Amniotic epithelial cell (primary cell): ENCODE measurements at regions not wholly inside any gene's neighbourhood (a gene's known extent, or its start where the extent isn't known, plus 50 kb on each side); places are given as distances from the start of the nearest gene placed in this dataset.
"Not testable (repeated sequence)": the region's sequence is repeated elsewhere in the genome, so short reads cannot be mapped to it uniquely, and the experiment has no call there.

ENCODE experiments used
- DNase-seq: peaks from one replicate; pipeline ENCODE4 v3.0.0-alpha.2; 2010; ENCODE audit warnings: low read depth

- DNase-seq, result no peak
Observed at GRCh38 chr11:57917632-57918031, 106.0 kb upstream of the OR9Q1 start.

DNA sequence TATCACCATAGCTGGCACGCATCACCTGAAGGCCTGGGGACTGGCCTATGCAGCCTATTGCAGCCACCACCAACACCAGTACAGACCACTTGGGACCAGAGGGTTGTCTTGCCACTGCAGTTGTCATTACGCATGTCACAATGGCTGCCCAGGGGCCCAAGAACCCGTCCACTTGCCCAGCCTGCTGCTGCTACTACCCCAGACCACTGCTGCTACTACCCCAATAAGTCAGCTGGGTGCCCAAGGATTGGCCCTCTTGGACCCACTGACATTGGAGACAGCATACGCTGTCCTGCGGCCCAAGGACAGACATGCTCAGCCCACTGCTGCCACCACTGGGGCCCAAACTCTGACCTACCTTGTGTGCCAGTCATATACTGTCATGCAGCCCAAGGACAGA lies 102.7 kb upstream of the OR9Q1 start:
- no peak for DNase-seq

DNA sequence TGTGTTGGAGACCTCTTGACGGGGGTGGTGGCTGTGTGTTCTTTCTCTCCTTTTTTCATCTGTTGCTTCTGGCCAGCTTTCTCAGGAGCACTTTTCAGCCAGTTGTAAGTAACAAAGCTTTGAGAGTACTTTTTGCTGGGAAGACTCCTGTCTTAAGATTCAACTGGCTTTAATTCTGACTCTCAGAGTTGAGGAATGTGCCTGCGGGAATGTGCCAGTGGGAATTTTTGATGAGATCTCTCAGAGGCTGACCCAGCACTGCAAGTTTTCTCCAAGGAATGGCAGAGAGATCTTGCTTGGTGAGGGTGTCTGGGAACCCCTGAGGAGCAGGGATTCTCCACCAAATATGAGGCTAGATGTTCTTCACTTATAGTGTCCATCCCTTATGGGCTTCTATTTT lies 91.6 kb upstream of the OR9Q1 start:
- no peak for DNase-seq

GRCh38 chr11:57935402-57936049 lies 88.2 kb upstream of the OR9Q1 start:
- no peak for DNase-seq

DNA sequence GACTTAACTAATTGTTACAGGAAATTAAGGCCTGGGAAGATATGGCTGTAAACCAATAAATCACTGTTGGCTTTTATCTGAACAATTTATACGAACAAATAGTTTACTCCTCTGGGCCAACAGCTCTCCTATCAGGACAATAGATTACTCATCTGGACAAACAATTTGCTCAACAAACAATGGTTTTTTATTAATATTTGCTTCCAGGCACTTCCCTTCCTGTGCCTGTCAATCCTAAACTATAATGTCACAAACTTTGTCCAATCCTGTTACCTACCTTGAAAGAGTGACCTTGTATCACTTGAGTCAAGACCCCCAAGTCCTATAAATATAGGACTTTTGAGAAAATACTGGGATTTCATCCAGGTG lies 87.6 kb upstream of the OR9Q1 start:
- no peak for DNase-seq

GRCh38 chr11:57937431-57937830 lies 86.2 kb upstream of the OR9Q1 start:
- DNase-seq, result no peak

DNA sequence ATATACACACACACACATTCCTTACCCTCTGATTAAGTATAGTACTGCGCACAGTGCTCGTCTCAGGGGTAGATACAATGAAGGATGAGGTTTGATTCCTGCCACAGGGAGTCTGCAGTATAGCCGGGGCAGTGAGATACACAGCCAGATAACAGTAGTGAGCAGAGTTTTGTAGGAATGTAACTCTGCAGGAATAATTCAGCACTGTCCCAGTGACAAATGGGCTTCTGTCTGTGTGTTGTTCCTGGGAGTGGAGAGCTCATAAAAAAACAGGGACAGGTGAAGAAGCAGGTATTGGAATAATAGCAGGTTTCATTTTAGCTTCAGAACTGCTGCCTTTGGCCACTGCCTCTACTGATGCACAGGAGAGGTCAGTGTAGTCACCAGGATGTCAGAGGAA lies 85.3 kb upstream of the OR9Q1 start:
- no peak for DNase-seq

DNA sequence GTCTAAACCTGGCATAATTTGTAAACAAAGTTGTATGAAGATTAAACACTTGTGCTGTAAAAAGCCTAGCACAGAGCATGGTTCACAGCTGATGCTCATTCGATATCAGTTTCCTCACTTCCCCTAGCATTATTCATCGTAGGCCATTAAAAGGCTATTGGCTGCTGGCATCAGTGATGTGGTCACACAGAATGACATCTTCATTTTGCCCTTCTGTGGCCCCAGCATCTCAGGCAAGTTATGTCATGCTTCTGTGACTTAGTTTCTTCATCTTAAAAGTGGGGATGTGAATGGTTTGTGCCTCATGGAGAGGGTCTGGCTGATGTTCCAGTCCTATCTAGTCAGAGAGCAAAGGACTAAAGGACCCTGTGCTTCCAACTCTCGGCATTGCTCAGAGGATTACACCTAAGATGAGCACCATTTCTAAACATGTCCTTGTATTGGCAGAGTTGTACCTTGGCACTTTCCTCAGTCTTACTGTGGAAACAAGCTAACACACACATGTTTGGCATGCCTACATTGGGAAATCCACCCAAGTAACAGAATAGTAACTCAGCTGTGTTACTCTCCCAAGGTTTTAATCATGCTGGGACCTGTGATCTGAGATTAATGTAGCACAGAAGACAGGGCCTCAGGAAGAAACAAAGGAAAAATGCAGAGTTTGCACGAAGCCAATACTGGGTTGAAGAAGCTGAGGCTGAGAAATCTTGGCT lies 83.5 kb upstream of the OR9Q1 start:
- DNase-seq, result no peak

- no peak for DNase-seq
Observed at GRCh38 chr11:57941875-57942274, 81.8 kb upstream of the OR9Q1 start.

DNA sequence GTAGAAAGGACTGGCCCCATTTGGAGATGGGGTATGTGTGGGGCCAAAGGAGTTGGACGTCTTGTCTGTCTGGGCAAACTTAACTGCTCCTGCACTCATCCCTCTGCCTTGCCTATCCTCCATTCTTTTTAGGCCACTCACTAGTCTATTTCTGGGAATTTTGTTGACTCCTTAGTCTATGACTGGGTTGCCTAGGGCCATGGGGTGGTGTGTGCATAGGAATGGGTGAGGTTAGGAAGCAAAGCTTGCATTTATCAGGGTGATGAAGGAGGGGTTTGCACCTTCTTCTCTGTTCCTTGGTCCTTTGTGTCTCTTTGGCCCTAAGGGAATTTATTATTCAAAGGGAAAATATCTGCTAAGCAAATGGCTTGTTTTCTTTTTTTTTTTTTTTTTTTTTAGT lies 80.9 kb upstream of the OR9Q1 start:
- no peak for DNase-seq

- DNase-seq, result not testable (repeated sequence)
Observed at GRCh38 chr11:57943766-57944165, 79.9 kb upstream of the OR9Q1 start.

DNA sequence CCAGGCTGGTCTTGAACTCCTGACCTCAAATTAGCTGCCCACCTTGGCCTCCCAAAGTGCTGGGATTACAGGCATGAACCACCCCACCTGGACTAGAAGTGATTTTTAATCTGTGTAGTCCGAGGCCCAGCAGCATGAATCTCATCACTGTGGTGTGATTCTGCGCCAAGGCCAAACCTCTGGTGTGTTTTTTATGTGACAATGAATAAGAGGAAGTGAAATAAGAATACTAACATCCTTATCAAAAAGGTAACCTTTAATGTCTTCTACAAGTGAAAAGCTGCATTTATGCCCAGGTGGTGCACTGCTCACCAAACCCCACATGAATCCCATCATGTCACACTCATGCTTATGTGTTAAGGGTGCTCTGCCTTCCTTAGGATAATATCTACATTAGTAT lies 77.1 kb upstream of the OR9Q1 start:
- DNase-seq, result no peak

DNA sequence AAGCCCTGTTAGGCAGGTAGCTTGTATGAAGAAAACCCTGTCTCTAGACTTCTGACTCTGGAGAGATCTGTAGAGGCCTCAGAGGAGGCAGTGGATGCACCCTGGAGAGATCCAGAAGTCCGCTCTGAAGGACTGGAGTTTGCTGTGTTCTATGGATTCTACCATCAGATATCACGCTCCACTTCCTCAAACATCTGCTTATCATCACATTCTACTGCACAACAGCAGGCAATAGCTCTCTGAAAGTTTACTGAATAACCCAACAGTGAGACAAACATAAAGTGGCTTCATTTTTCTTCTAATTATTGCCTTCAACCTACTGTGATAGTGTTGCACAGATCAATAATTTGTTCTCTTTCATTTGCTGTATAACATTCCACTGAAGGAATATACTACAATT lies 59.0 kb upstream of the OR9Q1 start:
- DNase-seq, result no peak

GRCh38 chr11:57971272-57972012 lies 52.2 kb upstream of the OR9Q1 start:
- DNase-seq, result no peak

DNA sequence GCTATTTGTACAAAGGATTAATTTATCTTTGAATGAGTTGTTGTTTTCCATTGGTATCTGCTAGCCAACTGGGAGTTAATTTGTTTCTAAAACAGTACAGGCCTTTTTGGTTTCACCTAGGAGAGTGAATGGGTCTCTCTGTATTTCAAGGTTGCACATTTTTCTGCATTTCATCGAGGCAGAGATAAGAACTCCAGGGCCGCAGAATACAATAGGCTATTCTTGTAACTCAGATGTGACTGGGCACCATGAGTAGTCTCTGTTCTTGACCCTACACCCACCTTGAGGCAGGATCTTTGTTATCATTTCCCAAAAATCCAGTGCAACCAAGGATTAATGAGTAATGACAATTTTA lies 51.7 kb upstream of the OR9Q1 start:
- no peak for DNase-seq
